ENCODE measurements at regions not wholly inside any gene's neighbourhood (a gene's known extent, or its start where the extent isn't known, plus 50 kb on each side); places are given as distances from the start of the nearest gene placed in this dataset.

DNA sequence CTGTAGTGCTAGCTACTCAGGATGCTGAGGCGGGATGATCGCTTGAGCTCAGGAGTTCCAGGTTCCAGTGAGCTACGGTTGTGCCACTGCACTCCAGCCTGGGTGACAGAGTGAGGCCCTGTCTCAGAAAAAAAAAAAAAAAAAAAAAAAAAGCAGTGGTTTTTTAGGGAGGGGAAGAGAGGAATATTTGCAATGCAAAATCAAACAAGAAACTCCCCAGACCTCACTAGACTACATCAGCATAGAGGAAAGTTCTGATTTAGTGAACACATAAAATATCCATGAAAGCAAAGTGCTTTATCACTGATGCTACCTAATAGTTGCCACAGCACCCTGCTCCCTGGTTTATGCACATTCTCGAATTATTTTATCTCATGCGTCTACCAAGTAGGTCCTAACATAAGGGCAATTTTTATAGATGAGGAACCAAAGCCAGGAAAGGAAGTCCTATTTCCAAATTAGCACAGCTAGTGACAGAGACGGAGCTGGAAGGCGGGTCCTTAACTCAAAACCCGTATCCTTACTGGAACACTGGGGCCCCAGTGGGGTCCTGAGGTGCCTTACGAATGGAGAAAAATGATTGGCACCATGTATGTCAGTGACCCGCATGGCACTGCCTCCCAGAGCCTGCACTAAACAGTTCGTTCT is 50.7 kb upstream of the GPR157 start:
- H3K9me3 ChIP-seq (replicated peaks; ENCODE audit: insufficient read depth, low read length) = no peaks in the 10 kb centered on the region
- H3K9me2 ChIP-seq (replicated peaks; ENCODE audit: insufficient read depth, low read length) = no peaks in the 10 kb centered on the region
- H3K27me3 ChIP-seq (replicated peaks; ENCODE audit: insufficient read depth, low read length) = no peaks in the 10 kb centered on the region
- no peak overlapping the region for H3K27ac ChIP-seq (ENCODE audit: low read length)
- no peak overlapping the region for H3K4me2 ChIP-seq (ENCODE audit: low read depth, low read length)
- H3K79me2 ChIP-seq (ENCODE audit: low read length) = peaks cover 11% of the 10 kb centered on the region; the same call in 1 of the 2 replicates
- no peak overlapping the region for H3K9ac ChIP-seq (ENCODE audit: low read length)
- H2AFZ ChIP-seq (ENCODE audit: low read length) = no peak overlapping the region
- no peak overlapping the region for H3K4me3 ChIP-seq (ENCODE audit: low read length)
- H3F3A ChIP-seq (ENCODE audit: insufficient read depth, low read length) = no peaks in the 10 kb centered on the region
- no peaks in the 10 kb centered on the region for H4K20me1 ChIP-seq (ENCODE audit: insufficient read depth, low read length)
- TF ChIP-seq CTCF (IDR thresholded peaks at IDR 0.05; ENCODE audit: low read length) (no peak), EZH2 (optimal IDR thresholded peaks at IDR 0.05; ENCODE audit: low read depth, low read length) (no peak), EZH2phosphoT487 (IDR thresholded peaks at IDR 0.05; ENCODE audit: low read length) (no peak)
- no peak for DNase-seq
- no peaks in the 10 kb centered on the region for H3K4me1 ChIP-seq (ENCODE audit: low read length)
- H3K36me3 ChIP-seq (replicated peaks; ENCODE audit: insufficient read depth, low read length) = no peaks in the 10 kb centered on the region

DNA sequence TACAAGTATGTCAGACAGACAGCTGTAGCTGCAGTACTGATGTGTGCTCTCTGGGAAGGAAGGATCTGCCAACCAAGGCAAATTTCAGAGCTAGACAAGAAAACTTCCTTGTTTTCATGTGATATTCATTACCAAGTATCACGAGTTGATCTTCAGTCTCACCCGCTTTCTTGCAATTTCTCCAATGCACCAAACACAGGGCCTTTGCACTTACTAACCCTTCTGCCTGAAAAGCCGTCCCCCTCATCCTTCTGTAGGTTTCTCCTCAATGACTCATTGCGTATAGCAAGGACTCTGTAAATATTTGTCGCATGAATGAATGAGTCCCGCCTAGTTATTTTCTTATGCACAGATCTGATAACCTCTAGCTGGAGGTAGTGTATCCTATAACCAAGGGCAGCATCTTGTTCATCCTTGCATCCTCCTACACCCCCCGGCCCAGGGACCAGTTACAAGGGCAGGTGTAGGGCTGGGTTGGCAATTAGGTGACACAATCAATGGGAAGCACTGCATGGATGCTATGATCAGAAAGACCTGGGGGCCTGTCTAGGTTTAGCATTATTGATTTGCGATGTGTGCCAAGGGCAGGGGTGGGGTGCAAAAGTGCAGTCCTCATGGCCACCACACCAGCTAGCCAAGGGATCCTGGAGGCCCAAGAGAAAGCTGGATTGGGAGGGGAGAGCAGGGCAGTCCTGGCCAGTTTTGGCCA is 51.4 kb upstream of the GPR157 start:
- peaks cover 11% of the 10 kb centered on the region; the same call in 1 of the 2 replicates for H3K79me2 ChIP-seq (ENCODE audit: low read length)
- no peaks in the 10 kb centered on the region for H3F3A ChIP-seq (ENCODE audit: insufficient read depth, low read length)
- H3K9me3 ChIP-seq (replicated peaks; ENCODE audit: insufficient read depth, low read length) = no peaks in the 10 kb centered on the region
- no peak overlapping the region for H3K9ac ChIP-seq (ENCODE audit: low read length)
- no peak overlapping the region for H3K4me3 ChIP-seq (ENCODE audit: low read length)
- no peak overlapping the region for H3K27ac ChIP-seq (ENCODE audit: low read length)
- no peak for TF ChIP-seq CTCF (IDR thresholded peaks at IDR 0.05; ENCODE audit: low read length)
- no peak for TF ChIP-seq EZH2 (optimal IDR thresholded peaks at IDR 0.05; ENCODE audit: low read depth, low read length)
- no peak for TF ChIP-seq EZH2phosphoT487 (IDR thresholded peaks at IDR 0.05; ENCODE audit: low read length)
- no peaks in the 10 kb centered on the region for H4K20me1 ChIP-seq (ENCODE audit: insufficient read depth, low read length)
- no peaks in the 10 kb centered on the region for H3K9me2 ChIP-seq (replicated peaks; ENCODE audit: insufficient read depth, low read length)
- no peak for DNase-seq
- no peaks in the 10 kb centered on the region for H3K4me1 ChIP-seq (ENCODE audit: low read length)
- no peaks in the 10 kb centered on the region for H3K36me3 ChIP-seq (replicated peaks; ENCODE audit: insufficient read depth, low read length)
- peak overlapping the region; percentile 80; the same call in 1 of the 2 replicates for H3K4me2 ChIP-seq (ENCODE audit: low read depth, low read length)
- no peak overlapping the region for H2AFZ ChIP-seq (ENCODE audit: low read length)
- H3K27me3 ChIP-seq (replicated peaks; ENCODE audit: insufficient read depth, low read length) = no peaks in the 10 kb centered on the region

DNA sequence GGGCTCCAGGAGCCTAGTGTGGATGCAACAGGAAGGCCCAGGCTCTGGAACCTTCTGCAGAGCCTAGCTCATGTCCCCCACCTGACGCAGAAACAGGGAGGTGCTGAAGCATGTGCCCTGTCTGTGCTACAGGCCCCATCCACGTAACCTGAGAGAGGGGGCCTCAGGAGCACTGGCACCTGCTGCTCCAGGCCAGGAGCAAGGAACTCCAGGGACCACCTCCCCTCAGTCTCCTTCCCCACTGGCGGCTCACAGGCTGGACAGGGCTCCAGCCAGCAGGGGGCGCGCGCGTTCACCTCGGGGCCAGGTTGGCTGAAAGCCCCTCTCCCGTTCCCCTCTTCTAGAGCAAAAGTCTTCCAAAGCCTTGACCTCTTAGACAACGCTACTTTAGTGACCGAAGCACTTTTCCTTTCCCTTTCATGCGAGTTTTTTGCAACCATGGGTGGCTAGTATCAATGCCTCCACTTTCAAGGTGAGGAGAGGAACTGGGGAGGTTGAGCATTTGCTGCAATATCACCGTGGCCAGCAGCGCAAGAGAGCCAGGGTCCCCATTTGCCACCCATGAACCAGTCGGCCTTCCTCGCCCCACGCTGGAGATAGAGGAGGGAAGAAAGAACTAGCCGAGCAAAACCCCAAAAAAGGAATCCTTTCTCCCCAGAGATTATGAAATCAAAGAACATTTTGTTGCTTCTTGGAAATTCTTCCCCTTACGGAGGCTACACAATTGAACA is 52.4 kb upstream of the GPR157 start:
- peak overlapping the region; percentile 66 for H3K4me3 ChIP-seq (ENCODE audit: low read length)
- peak; percentile 58 for DNase-seq

More for the DNA sequence above, 52.4 kb upstream of the GPR157 start:
- Histone ChIP-seq H3F3A (ENCODE audit: insufficient read depth, low read length) (no peaks in the 10 kb centered on the region), H3K9me2 (replicated peaks; ENCODE audit: insufficient read depth, low read length) (no peaks in the 10 kb centered on the region), H3K27me3 (replicated peaks; ENCODE audit: insufficient read depth, low read length) (no peaks in the 10 kb centered on the region), H3K9ac (ENCODE audit: low read length) (peak overlapping the region; percentile 49), H4K20me1 (ENCODE audit: insufficient read depth, low read length) (no peaks in the 10 kb centered on the region), H2AFZ (ENCODE audit: low read length) (peak overlapping the region; percentile 82), H3K27ac (ENCODE audit: low read length) (peak overlapping the region; percentile 6; the same call in 1 of the 2 replicates), H3K4me1 (ENCODE audit: low read length) (no peaks in the 10 kb centered on the region), H3K36me3 (replicated peaks; ENCODE audit: insufficient read depth, low read length) (no peaks in the 10 kb centered on the region), H3K79me2 (ENCODE audit: low read length) (peaks cover 11% of the 10 kb centered on the region; the same call in 1 of the 2 replicates), H3K9me3 (replicated peaks; ENCODE audit: insufficient read depth, low read length) (no peaks in the 10 kb centered on the region), H3K4me2 (ENCODE audit: low read depth, low read length) (peak overlapping the region; percentile 80)
- peak; percentile 99 for TF ChIP-seq CTCF (IDR thresholded peaks at IDR 0.05; ENCODE audit: low read length)
- no peak for TF ChIP-seq EZH2phosphoT487 (IDR thresholded peaks at IDR 0.05; ENCODE audit: low read length)
- no peak for TF ChIP-seq EZH2 (optimal IDR thresholded peaks at IDR 0.05; ENCODE audit: low read depth, low read length)
